ENCODE measurements at regions not wholly inside any gene's neighbourhood (a gene's known extent, or its start where the extent isn't known, plus 50 kb on each side); places are given as distances from the start of the nearest gene placed in this dataset.

DNA sequence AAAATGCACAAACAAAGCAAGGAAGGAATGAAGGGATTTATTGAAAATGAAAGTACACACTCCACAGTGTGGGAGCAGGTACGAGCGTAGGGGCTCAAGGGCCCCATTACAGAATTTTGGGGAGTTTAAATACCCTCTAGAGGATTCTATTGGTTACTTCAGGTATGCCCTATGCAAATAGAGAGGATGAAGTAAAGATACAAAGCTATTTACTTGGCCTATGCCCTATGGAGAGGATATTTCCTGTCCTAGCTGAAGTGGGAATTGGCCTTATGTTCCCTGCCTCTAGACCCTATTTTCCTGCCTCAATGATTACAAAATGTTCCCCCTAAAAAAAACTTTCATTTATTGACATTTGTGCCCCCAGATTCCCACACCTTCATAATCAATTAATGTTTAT, 59.7 kb upstream of the ASIP start:
- TF ChIP-seq, protein P1, sequence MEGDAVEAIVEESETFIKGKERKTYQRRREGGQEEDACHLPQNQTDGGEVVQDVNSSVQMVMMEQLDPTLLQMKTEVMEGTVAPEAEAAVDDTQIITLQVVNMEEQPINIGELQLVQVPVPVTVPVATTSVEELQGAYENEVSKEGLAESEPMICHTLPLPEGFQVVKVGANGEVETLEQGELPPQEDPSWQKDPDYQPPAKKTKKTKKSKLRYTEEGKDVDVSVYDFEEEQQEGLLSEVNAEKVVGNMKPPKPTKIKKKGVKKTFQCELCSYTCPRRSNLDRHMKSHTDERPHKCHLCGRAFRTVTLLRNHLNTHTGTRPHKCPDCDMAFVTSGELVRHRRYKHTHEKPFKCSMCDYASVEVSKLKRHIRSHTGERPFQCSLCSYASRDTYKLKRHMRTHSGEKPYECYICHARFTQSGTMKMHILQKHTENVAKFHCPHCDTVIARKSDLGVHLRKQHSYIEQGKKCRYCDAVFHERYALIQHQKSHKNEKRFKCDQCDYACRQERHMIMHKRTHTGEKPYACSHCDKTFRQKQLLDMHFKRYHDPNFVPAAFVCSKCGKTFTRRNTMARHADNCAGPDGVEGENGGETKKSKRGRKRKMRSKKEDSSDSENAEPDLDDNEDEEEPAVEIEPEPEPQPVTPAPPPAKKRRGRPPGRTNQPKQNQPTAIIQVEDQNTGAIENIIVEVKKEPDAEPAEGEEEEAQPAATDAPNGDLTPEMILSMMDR (IDR thresholded peaks at IDR 0.05), result no peak
- TF ChIP-seq EP300 (IDR thresholded peaks at IDR 0.05), result no peak

All from suprapubic skin (tissue), 3 donors.